ENCODE measurements at regions not wholly inside any gene's neighbourhood (a gene's known extent, or its start where the extent isn't known, plus 50 kb on each side); places are given as distances from the start of the nearest gene placed in this dataset.

DNA sequence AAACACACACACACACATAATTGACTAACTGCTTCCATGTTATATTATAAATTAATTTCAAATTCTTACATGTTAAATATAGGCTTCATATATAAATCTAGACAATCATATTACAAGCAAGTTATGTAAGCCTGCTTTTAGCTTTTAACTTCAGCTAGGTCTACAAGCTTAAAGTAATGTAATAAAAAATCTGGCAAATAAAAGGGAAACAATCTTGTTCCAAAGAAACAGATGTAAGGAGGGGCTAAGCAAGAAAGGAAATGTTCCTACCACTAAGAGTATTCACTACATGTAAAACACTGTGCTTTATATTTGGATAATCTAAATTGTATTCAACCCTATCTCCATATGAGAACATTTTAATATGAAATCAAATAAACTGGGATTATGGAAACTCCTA lies 110.4 kb downstream of the SLC6A15 start:
- no peaks in the 10 kb centered on the region for H3K79me2 ChIP-seq (ENCODE audit: low read length)
- H3K9me3 ChIP-seq (ENCODE audit: insufficient read depth, low read length) = no peaks in the 10 kb centered on the region
- H3K27ac ChIP-seq (ENCODE audit: low read length) = no peak overlapping the region
- H2AFZ ChIP-seq (ENCODE audit: low read depth, low read length) = no peak overlapping the region
- H3K9ac ChIP-seq (ENCODE audit: low read length) = no peak overlapping the region
- H3K4me2 ChIP-seq (ENCODE audit: low read length) = no peak overlapping the region
- no peaks in the 10 kb centered on the region for H3K36me3 ChIP-seq (replicated peaks; ENCODE audit: low read depth, low read length)
- H4K20me1 ChIP-seq (ENCODE audit: insufficient read depth, low read length) = no peaks in the 10 kb centered on the region
- TF ChIP-seq, protein P1, sequence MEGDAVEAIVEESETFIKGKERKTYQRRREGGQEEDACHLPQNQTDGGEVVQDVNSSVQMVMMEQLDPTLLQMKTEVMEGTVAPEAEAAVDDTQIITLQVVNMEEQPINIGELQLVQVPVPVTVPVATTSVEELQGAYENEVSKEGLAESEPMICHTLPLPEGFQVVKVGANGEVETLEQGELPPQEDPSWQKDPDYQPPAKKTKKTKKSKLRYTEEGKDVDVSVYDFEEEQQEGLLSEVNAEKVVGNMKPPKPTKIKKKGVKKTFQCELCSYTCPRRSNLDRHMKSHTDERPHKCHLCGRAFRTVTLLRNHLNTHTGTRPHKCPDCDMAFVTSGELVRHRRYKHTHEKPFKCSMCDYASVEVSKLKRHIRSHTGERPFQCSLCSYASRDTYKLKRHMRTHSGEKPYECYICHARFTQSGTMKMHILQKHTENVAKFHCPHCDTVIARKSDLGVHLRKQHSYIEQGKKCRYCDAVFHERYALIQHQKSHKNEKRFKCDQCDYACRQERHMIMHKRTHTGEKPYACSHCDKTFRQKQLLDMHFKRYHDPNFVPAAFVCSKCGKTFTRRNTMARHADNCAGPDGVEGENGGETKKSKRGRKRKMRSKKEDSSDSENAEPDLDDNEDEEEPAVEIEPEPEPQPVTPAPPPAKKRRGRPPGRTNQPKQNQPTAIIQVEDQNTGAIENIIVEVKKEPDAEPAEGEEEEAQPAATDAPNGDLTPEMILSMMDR (IDR thresholded peaks at IDR 0.05; ENCODE audit: low read depth, low read length) = no peak
- TF ChIP-seq EZH2phosphoT487 (IDR thresholded peaks at IDR 0.05; ENCODE audit: low read depth) = no peak
- H3K4me3 ChIP-seq (ENCODE audit: low read length) = no peak overlapping the region
- H3K27me3 ChIP-seq (ENCODE audit: low read depth, low read length) = no peaks in the 10 kb centered on the region
- no peaks in the 10 kb centered on the region for H3K4me1 ChIP-seq (ENCODE audit: low read length)

DNA sequence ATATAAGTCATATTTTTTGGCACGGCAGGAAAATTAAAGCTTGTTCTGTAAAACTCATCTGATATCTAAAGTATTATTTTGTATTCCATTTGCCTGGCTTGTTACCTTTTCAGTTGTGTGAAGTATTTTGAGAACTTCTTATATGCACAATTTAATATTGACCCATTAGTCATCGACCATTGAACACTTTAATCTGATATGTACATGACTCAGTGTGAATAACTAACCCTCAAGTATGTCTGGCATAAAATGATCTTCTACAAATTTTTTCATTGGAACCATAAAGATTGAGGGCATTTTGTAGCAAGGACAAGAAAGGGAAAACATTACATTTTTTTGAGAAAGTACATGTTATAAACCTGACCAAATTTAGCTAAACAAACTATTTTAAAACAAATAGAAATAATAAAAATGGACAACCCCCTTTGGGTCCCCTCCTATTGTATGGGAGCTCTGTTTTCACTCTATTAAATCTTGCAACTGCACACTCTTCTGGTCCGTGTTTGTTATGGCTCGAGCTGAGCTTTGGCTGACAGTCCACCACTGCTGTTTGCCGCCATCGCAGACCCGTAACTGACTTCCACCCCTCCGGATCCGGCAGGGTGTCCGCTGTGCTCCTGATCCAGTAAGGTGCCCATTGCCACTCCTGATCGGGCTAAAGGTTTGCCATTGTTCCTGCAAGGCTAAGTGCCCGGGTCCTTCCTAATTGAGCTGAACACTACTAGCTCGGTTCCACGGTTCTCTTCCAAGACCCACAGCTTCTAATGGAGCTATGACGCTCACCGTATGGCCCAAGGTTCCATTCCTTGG lies 118.8 kb downstream of the SLC6A15 start:
- no peak overlapping the region for H3K4me2 ChIP-seq (ENCODE audit: low read length)
- H3K9me3 ChIP-seq (ENCODE audit: insufficient read depth, low read length) = no peaks in the 10 kb centered on the region

DNA sequence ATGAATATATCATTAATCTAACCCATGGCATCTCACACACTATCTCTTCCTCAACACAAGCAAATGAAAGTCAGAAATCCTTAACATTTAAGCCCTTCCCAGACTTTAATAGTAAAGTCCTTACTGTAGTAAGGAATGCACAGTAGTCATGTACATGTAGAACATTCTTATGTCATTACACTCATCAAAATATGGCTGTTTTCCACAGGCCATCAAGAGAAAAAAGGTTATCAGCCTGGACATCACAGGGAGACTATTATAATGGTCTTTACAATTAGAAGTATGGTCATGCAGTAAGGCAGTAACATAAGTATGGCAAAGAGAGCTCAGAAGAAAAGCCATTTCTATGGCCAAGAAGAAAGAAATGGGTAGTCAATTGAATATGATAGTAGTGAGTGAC lies 121.2 kb downstream of the SLC6A15 start:
- Histone ChIP-seq H3K36me3 (replicated peaks; ENCODE audit: low read depth, low read length) (no peaks in the 10 kb centered on the region), H3K4me2 (ENCODE audit: low read length) (no peak overlapping the region), H3K9me3 (ENCODE audit: insufficient read depth, low read length) (no peaks in the 10 kb centered on the region), H3K4me1 (ENCODE audit: low read length) (no peaks in the 10 kb centered on the region), H2AFZ (ENCODE audit: low read depth, low read length) (no peak overlapping the region), H3K9ac (ENCODE audit: low read length) (no peak overlapping the region), H3K27ac (ENCODE audit: low read length) (no peak overlapping the region), H3K27me3 (ENCODE audit: low read depth, low read length) (no peaks in the 10 kb centered on the region), H3K4me3 (ENCODE audit: low read length) (no peak overlapping the region), H4K20me1 (ENCODE audit: insufficient read depth, low read length) (no peaks in the 10 kb centered on the region), H3K79me2 (ENCODE audit: low read length) (no peaks in the 10 kb centered on the region)
- TF ChIP-seq EZH2phosphoT487 (IDR thresholded peaks at IDR 0.05; ENCODE audit: low read depth) = no peak
- TF ChIP-seq, protein P1 (IDR thresholded peaks at IDR 0.05; ENCODE audit: low read depth, low read length) = no peak

More for the DNA sequence above, 118.8 kb downstream of the SLC6A15 start:
- H3K36me3 ChIP-seq (replicated peaks; ENCODE audit: low read depth, low read length) = no peaks in the 10 kb centered on the region
- no peak overlapping the region for H2AFZ ChIP-seq (ENCODE audit: low read depth, low read length)
- H3K9ac ChIP-seq (ENCODE audit: low read length) = no peak overlapping the region
- TF ChIP-seq, protein P1 (IDR thresholded peaks at IDR 0.05; ENCODE audit: low read depth, low read length) = no peak
- TF ChIP-seq EZH2phosphoT487 (IDR thresholded peaks at IDR 0.05; ENCODE audit: low read depth) = no peak
- H3K79me2 ChIP-seq (ENCODE audit: low read length) = no peaks in the 10 kb centered on the region
- no peaks in the 10 kb centered on the region for H3K27me3 ChIP-seq (ENCODE audit: low read depth, low read length)
- no peaks in the 10 kb centered on the region for H3K4me1 ChIP-seq (ENCODE audit: low read length)
- H3K27ac ChIP-seq (ENCODE audit: low read length) = no peak overlapping the region
- H3K4me3 ChIP-seq (ENCODE audit: low read length) = no peak overlapping the region
- H4K20me1 ChIP-seq (ENCODE audit: insufficient read depth, low read length) = no peaks in the 10 kb centered on the region

DNA sequence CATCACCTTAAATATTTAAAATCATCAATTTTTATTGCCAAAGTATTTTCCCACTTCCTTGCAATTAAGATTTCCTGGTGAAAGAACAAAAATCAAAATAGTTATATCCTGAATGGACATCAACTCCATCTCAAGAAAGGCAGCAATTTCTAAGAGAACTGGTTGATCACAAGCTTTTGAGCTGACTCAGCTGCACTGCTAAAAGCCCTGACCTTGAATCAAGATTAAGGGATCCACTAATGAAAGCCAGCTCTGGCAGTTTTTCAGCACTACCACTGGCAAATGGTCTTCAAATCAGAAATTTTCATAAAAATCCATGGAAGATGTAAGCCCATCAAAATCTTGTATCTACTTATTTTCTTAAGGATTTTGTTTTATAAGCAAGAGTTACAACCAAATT lies 123.4 kb downstream of the SLC6A15 start:
- no peak overlapping the region for H3K27ac ChIP-seq (ENCODE audit: low read length)
- no peak overlapping the region for H3K4me2 ChIP-seq (ENCODE audit: low read length)
- no peak overlapping the region for H3K9ac ChIP-seq (ENCODE audit: low read length)
- H3K4me3 ChIP-seq (ENCODE audit: low read length) = no peak overlapping the region
- TF ChIP-seq, protein P1 (IDR thresholded peaks at IDR 0.05; ENCODE audit: low read depth, low read length) = no peak
- H3K4me1 ChIP-seq (ENCODE audit: low read length) = no peaks in the 10 kb centered on the region
- no peaks in the 10 kb centered on the region for H3K27me3 ChIP-seq (ENCODE audit: low read depth, low read length)
- H3K9me3 ChIP-seq (ENCODE audit: insufficient read depth, low read length) = no peaks in the 10 kb centered on the region
- no peak overlapping the region for H2AFZ ChIP-seq (ENCODE audit: low read depth, low read length)
- no peaks in the 10 kb centered on the region for H3K79me2 ChIP-seq (ENCODE audit: low read length)
- H4K20me1 ChIP-seq (ENCODE audit: insufficient read depth, low read length) = no peaks in the 10 kb centered on the region
- no peaks in the 10 kb centered on the region for H3K36me3 ChIP-seq (replicated peaks; ENCODE audit: low read depth, low read length)
